Stimulated activated CD8-positive, alpha-beta memory T cell treated with anti-CD3 and anti-CD28 coated beads, Interleukin-4, amount 100 ng/mL, for 48 hours (primary cell): ENCODE measurements at regions not wholly inside any gene's neighbourhood (a gene's known extent, or its start where the extent isn't known, plus 50 kb on each side); places are given as distances from the start of the nearest gene placed in this dataset.

Source experiments
- DNase-seq: peaks from one replicate; pipeline ENCODE4 v3.0.0-alpha.2; 2020

DNA sequence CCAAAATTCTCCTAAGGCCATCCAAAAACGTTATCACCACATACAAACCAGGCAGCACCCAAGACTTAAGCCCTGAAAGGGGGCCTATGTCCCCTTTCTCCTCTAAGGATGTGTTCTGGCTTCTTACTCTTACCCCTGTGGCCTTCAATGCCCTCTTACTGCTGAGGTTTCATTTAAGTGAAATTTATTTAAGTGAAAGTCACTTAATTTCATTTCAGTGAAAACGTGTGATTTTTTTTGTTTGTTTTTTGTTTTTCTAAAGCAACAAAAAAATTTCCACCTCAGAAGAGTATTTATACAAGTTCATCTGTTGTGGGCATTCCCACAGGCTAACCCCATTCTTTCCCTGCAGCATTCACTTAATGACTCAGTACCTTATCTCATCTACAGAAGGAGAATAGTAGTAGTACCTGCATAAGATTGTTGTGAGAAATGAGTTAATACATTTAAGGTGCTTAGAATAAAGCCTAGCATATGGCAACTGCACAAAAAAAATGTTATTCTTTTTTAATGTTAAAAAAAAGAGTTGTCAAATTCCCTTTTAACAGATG is 220.6 kb downstream of the CHRM3 start:
- DNase-seq, result no peak

DNA sequence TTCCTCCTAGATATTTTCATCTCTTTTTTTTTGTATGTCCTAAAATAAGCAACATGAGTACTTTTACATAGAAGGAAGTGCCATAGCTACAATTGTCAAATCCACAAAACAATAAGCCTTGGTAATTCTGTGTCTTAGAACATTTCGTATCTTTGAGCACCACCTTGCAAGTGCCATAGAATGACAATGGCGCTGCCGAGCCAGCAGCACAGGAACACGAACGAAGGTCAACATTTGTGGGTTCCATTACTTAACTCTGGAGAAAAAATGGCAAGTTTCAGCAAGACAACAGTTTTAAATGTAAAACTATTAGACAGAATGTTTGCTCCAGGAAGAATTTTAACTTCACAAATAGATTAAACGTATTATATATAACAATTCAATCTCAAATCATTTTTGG is 222.1 kb downstream of the CHRM3 start:
- DNase-seq, result no peak

DNA sequence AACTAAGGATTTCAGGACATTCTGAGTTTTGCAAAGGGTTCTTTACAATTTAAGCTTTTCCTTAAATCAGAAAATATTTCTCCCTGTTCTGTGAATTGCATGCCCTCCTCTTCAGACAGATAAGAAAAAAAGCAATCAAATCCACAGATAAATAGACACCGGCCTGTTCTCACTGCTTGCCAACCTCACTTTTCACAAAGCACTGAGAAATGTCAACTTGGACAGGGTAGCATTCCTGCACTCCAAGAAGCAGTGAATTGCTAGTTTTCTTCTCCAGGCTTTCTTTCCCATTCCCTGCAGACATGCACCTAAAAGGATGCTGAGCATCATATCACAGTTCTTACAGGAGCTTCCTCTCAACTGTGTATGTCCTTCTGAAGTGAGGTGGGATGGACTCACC is 226.0 kb downstream of the CHRM3 start:
- no peak for DNase-seq

DNA sequence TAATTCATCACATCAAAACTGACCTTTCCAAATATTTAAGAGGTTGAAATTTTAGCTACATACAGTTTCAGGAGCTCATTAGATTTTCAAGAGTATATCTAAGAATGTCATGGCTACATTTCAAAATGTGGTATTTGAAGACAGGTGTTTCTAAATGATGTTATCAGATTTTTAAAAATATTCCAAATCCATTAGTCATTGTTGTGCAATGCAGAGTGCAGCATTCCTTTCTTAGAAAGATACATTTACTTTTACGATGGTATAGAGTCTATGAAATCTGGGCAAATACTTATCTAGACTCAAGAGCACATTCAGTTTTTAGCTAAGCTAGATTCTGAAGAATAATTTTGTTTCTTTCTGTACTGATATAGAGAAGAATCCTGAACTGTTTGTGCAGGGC is 230.3 kb downstream of the CHRM3 start:
- no peak for DNase-seq

DNA sequence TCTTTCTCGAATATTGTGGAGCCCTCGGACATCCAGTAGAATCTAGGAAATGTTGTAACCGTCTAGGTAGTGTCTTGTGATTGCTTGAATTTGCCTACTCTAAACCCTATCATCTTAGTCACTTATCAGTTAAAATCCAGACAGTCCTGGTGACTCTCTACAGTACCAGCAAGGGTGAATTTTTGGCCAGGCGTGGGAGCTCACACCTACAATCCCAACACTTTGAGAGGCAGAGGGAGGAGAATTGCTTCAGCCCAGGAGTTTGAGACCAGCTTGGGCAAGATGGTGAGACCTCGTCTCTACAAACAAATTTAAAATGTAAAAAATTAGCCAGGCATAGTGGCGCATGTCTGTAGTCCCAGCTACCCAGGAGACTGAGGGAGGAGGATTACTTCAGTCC is 230.9 kb downstream of the CHRM3 start:
- no peak for DNase-seq

DNA sequence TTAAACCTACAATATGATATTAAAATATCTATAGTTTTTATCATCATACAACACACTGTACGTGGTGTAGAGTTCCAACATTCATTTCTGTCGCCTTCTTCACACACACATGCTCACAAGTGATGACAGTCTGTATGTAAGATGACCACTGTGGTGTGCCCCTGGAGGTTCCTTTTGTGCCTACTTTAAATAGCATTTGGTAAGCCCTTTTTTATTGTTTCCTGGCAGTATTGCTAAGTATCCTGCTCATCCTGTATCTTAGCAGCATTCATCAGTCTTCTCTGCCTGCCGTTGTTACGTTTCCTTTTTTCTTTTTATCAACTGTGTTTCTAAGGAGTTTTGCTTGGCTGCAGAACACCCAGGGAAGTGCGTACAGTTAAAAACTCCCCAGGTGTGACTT is 231.4 kb downstream of the CHRM3 start:
- no peak for DNase-seq

DNA sequence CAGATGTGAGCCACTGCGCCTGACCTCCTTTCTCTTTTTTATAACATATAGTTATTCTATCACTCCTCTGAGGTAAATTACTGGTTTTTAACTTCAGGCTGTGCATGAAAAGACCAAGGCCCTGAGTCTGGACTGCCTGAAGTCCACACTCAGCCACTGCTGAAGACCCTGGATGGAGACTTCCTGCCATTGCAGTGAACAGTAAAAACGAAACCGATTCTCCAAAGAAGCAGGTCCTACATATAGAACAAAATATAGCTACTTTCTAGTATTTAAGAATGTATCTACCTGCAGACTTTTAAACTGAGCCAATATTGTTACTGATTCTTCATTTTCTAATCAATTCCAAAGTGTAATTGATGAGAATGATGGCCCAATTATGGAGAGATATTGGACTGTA is 232.8 kb downstream of the CHRM3 start:
- no peak for DNase-seq

DNA sequence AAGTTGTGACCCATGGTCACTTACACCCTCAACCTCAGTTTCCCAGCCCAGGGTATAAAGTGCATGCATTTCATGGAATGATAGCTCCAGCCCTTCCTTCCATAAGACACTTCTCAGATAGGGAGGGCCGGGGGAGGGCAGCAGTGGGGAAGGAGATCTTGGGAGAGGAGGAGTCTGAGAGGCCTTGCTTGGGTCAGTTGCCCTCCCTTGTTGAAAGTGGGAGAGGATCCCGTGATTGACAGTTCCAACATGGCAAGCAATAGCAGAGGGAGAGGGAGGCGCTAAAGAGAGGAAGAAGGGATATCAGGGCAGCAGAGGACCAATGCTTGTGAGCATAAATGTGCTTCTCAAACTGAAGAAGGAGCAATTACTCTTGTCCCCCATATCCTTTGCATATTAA is 244.4 kb downstream of the CHRM3 start:
- DNase-seq, result no peak

DNA sequence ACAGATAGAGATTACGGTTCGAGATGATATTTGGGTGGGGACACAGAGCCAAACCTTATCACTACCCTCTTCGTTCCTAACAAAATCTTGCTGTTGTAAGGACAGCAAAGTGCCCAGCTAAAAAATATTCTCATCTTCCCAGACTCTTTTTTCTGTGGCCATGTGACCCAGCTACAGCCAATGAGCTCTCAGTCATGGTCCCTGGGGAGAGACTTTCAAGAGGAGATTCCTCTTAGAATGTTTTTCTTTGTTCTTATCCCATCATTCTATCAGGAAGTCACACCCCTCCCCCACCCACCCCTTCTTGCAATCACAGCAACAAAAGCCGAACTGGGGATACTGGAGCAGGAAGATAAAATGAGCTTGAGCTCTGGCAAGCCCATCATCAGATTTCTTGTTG is 247.1 kb downstream of the CHRM3 start:
- no peak for DNase-seq

DNA sequence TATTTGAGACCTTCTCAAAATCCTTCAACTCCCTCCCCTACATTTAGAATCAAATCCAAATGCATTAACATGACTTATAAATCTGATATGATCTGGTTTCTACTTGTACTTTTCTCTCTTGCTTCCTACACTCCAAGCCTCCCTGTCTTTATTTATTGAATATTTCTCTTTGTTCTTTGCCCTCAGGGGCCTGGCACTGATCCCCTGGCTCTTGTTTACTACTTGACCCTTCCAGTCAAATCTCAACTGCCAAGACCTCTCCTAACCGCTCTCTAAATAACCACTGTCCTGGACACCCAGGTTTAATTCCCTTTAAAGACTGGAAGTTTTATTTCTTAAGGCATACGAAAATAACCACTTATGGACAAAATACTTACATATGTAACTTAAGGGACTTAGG is 248.9 kb downstream of the CHRM3 start:
- DNase-seq, result no peak

DNA sequence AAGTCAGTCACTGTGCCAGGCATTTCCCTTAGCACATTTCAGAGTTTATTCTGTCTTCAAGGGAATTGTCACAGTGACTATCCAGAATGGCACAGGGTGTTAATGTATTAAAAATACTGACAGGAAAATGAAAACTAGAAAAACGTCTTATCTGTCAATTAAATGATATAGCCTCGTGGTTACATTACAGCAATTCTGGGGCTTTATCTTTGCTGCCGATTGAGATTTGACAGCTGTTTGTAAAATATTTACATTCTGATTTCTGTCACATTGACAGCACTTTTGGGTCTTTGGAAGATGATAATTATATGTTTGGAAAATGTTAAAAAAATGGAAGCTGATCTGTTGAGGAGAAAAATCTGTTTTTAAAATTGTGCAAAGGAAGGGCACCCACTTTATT is 250.0 kb downstream of the CHRM3 start:
- DNase-seq, result no peak

DNA sequence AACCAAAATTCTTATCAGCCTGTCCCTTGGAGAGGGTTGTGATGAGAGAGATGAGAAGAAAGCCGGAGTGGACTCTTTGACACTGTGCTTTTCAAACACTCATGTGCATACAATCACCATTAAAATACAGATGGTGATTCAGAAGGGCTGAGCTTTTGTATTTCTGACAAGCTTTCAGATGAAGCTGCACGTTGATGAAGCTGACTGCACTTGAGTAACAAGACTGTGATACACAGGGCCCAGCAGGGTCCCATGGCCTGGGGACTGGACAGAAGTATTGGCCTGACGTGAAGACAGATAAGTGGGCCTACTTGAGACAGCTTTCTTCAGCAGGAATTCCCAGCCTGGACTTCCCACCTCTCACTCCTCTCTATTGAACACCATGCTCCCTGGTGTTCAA is 258.2 kb downstream of the CHRM3 start:
- no peak for DNase-seq

DNA sequence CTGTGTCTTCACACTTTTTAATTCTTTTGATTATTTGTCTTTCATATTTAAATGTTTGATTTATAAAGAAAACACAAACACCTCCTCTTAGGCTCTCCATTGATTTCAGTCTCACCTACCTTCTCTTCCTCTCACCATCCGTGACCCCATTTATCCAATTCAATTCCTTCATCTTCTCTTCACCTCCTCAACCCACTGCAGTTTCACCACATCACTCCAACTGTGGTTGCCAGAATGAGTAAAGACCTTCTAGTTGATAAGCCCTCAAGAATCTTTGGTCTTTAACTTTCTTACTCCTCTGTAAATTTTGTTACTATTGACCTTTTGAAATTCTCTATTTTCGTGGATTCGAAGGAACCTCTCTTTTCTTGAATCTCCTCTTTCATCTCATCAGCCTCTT is 260.7 kb downstream of the CHRM3 start:
- DNase-seq, result no peak

DNA sequence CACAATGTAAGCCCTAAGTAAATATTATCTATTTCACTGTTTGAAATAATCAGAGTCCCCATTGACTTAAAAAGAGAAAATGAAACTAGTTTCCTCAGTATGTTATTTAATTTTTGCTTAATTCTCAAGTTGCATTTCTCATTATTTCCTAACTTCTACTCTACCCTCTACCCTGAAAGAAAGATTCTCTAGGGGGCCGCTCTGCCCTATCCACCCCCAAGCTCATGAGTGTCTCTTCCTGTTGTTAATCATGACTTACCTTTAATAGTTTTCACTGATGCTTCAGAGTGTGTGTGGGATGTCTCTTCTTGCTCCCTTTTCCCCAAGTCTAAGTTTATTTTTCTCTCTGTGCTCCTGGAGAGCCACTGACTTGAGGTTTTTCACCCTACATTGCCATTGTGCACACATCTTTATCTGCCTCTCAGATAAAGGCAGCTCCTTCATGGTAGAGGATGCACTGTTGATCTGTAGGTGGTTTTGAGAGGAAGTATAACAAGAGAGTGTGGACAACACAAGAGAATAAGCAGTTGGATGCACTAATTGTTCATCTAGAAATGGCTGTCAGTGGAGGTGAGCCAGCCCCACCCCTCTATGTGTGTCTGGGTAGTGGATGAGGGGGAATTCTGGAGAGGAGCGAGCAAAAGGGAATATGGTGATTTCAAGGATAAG is 261.7 kb downstream of the CHRM3 start:
- DNase-seq, result no peak

DNA sequence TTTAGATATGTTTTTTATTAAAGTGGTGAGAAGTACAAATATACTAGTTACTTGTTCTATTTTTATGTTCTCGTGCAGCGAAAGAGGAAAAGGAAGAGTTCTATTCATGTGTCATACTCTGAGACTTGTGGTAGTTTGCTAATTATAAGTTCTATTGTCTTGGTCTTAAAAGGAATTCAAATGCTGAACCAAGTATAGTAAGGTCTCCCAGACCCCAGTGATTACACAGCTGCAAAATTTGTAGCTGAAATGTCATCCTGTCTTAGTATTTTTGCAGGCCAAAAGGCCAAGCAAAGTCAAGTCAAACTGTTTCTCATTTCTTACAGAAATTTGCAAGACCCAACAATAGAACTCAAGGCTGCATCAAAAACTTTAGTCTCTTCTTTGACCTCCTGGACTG is 268.7 kb downstream of the CHRM3 start:
- no peak for DNase-seq

DNA sequence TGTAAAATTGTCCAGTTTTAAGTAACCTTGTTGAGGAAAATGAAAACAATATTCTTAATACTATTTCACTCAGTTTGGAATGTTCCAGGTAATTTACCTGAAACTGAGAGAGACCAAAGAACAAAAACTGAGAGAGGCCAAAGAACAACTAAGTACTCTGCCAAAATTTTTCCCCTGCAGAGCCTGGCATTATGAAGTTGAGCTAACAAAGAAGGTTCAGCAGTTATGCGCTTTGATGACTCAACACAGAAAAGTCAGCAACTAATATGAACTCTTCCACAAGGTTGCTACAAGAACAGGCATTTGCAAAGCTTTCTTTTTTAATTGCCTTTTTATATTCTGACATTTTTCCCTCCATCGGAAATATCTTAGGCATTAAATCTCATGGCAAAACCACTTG is 270.9 kb downstream of the CHRM3 start:
- DNase-seq, result no peak

DNA sequence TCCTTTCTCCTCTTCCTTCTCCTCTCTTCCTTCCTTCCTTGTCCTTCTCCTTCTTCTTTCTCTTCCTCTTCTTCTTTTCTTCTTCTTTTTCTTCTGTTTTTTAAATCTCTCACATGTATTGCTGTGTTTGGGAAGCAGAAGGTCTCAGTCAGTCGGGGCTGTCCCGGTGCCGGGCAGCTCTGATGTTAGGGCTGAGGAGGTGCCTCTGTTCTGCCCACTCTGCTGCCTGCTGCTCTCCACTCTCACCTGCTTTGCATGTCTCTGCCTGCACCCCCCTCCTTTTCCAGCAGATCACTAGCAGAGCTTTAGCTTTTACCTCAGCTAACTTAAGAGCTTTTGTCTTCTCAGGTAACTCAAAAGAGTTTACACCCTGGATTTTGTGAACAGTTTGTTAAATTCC is 276.6 kb downstream of the CHRM3 start:
- no peak for DNase-seq

DNA sequence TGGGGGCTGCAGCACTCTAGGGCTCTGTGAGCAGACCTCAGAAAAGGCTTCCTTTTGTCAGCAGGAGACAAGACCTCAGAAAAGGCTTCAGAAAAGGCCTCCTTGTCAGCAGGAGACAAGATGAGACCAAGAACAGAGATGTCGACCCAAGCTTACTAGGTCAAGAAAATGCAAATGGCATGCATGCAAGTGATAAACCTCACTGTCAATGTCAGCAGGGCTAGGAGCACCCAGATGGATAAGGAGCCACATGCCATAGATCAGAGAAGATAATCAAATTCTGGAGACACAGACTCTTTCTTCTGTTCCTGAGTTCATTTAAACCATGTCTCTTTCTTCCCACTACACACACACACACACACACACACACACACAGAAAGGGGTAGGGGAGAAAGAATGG is 285.9 kb downstream of the CHRM3 start:
- no peak for DNase-seq

DNA sequence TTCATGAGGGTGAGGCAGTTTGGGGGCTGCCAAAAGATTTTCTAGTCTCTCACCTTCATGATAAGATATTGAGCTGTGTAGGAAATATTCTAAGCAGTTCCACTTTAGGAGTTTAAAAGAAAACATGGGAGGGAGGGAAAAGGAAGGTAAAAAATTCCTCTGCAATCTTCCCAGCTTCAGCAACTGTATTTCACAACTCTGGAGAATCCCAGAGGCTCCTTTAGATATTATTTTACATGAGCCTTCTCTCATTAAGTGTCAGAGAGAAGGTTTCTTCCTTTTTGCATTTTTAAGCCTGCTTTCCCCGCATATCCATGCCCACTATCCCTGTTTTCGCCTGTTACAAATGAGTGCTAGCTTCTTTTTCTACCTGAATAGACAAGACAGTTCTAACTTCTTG is 289.4 kb downstream of the CHRM3 start:
- no peak for DNase-seq

DNA sequence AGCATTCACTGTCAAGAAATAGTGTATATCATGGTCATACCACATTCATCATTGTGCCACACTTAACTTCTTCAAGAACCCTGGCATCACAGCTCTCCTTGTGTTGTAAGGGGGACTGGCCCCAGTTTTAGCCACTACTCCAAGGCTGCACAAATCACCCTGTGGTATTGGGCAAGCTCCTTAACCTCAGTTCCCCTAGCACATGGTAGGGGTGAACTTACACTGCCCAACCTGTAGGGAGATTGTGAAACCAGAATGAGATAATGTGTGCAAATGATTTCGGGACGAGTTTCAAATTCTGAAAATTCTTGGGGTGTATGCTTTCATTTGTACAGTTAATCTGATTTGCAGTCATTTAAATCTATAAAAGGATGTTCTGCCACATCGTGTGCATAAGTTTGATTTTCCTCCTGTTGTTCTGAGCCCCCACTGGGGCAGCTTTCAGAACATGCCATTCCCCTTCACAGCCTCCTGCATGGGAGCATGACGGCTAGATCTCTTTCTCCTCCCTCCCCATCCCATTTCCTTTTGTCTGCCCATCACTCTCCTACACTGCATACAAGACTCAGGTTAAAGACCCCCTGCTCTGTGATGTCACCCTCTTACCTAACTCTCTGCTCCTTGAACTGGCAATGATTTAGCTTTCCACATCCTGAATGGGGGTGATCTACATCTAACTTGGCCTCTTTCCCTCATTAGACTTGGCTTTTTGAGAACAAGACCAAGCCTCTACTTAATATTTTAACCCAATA is 290.3 kb downstream of the CHRM3 start:
- no peak for DNase-seq

DNA sequence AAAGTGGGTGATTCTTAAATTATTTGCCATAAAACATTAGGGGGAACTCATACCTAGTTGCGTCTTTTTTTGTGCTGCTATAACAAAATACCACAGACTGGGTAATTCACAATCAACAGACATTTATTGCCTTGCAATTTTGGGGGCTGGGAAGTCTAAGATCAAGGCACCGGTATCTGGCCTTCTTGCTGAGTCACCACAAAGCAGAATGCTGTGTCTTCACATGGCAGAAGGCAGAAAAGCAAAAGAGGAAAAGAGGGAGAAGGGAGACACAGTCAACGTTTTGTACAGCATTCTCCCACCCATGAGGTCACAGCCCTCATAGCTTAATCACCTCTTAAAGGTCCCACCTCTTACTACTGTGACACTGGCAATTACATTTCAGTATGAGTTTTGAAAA is 291.0 kb downstream of the CHRM3 start:
- DNase-seq, result no peak

DNA sequence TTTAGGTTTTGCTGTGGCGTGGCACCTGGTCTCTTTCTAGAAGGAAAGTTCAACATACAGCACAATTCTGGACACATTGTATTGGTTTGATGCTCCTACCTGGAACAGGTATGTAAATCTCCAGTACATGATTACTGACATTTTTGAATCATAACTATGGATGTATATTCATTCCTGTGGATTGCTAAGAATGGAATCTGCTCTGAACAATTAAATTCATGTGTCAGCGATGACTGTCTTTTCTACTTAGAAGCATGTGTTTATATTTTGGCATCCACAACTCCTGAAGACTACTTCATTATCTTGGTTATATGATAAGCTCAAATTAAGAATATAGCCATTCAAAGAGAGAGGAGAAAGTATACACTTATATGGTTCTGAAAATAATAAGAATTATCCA is 291.8 kb downstream of the CHRM3 start:
- no peak for DNase-seq

DNA sequence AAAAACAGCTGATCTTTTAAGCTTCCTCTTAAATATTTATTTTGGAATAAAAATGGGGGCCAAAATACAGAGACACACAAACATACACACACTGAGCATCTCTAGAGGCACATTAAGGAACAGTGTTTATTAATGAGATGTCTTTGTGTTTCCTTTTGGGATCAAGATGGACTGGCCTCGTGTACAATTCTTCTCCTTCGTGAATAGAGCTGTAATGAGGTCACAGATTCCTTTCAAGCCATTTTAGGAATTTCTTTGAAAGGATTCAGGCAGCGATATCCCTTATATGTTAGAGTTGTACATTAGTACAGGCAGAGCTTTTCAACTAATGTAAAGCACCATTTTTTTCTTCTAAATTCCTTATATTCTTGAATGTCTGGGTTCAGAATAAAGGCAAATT is 295.7 kb downstream of the CHRM3 start:
- DNase-seq, result no peak

DNA sequence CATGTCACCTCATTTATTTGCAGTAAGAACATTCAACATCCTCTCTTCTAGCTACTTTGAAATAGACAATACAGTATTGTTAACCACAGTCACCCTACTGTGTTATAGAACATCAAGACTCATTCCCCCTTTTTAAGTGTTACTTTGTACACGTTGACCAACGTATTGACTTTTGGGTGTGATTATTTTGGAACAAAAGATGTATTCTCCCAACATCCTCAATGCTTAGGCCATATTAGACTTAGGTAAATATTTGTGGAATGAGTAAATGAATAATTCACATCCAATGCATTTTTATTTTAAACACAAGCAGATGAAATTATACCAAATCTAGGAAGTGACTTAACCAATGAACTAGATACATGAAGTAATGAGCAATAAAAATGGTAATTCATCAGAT is 296.6 kb downstream of the CHRM3 start:
- DNase-seq, result no peak

DNA sequence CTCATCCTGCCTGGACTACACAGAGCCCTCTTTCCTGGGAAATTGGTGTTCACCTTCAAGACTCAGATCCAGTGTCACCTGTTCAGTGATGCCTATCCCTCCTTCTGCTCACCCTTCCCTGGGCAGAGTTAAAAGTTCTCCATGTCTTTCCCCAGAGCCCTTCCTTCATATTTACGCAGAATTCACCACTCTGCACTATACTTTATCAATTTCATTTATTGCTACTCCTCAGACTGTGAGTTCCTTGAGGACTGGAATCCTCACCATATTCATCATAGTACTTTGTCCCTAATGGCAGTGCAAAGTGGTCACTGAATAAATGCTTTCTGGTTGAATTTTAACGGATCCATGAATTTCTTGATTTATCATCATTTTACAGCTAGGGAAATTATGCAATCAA is 300.0 kb downstream of the CHRM3 start:
- DNase-seq, result no peak
